Keratinocyte (primary cell): ENCODE measurements at regions not wholly inside any gene's neighbourhood (a gene's known extent, or its start where the extent isn't known, plus 50 kb on each side); places are given as distances from the start of the nearest gene placed in this dataset.

Experiments used
- DNase-seq: peaks from one replicate; pipeline ENCODE4 v3.0.0-alpha.2; 2011; ENCODE audit warnings: low read depth, missing footprints, low spot score
- FAIRE-seq: peaks from 2 replicates; lab custom pipeline; 2011; peaks lifted over from hg19 to GRCh38; lab: Jason Lieb, UNC
- H2AFZ ChIP-seq: 2 replicates; pipeline ENCODE4 v1.6.0; 2012; ENCODE audit warnings: low read length, control low read depth, inconsistent platforms; ENCODE audit not compliant: control insufficient read depth
- H3K27ac ChIP-seq: 2 replicates; pipeline ENCODE4 v1.5.1; 2011; ENCODE audit warnings: low read length; ENCODE audit not compliant: control insufficient read depth, insufficient read depth
- H3K27me3 ChIP-seq: 3 replicates; pipeline ENCODE4 v1.6.0; 2011; ENCODE audit warnings: low read length; ENCODE audit not compliant: control insufficient read depth, insufficient read depth; ENCODE audit errors: extremely low read depth
- H3K36me3 ChIP-seq, 2 experiments: 2 replicates in 1 of 2; 3 replicates in 1 of 2; pipeline ENCODE4 v1.5.1; 2011; ENCODE audit warnings: low read length in 2 of 2, mild to moderate bottlenecking in 1 of 2; ENCODE audit not compliant: control insufficient read depth in 2 of 2, insufficient read depth in 2 of 2; ENCODE audit errors: extremely low read depth in 1 of 2
- H3K4me1 ChIP-seq: 3 replicates; pipeline ENCODE4 v1.5.1; 2011; ENCODE audit warnings: low read length; ENCODE audit not compliant: control insufficient read depth, insufficient read depth; ENCODE audit errors: extremely low read depth
- H3K4me2 ChIP-seq: 3 replicates; pipeline ENCODE4 v1.6.0; 2011; ENCODE audit warnings: low read depth, low read length; ENCODE audit not compliant: control insufficient read depth, insufficient read depth; ENCODE audit errors: extremely low read depth
- H3K4me3 ChIP-seq, 3 experiments: fragments of 200-600 bp in 1 of 3; sonication (generic) in 1 of 3; 2 replicates in 2 of 3; 3 replicates in 1 of 3; pipeline ENCODE4 v1.5.1; 2011 to 2016; ENCODE audit warnings: low read length in 3 of 3, mild to moderate bottlenecking in 3 of 3, control low read depth in 2 of 3, inconsistent platforms in 1 of 3, low read depth in 1 of 3, mixed read lengths in 1 of 3, mixed run types in 1 of 3, moderate library complexity in 1 of 3; ENCODE audit not compliant: control insufficient read depth in 2 of 3, insufficient read depth in 2 of 3; ENCODE audit errors: extremely low read depth in 1 of 3
- H3K79me2 ChIP-seq: 2 replicates; pipeline ENCODE4 v1.6.0; 2012; ENCODE audit warnings: low read length; ENCODE audit not compliant: control insufficient read depth, insufficient read depth
- H3K9ac ChIP-seq: 3 replicates; pipeline ENCODE4 v1.6.0; 2011; ENCODE audit warnings: low read length; ENCODE audit not compliant: control insufficient read depth, insufficient read depth; ENCODE audit errors: extremely low read depth
- H3K9me1 ChIP-seq: 3 replicates; pipeline ENCODE4 v1.6.0; 2011; ENCODE audit warnings: low read length; ENCODE audit not compliant: control insufficient read depth, insufficient read depth; ENCODE audit errors: extremely low read depth
- H3K9me3 ChIP-seq: 2 replicates; pipeline ENCODE4 v1.5.1; 2012; ENCODE audit warnings: low read depth, low read length; ENCODE audit not compliant: control insufficient read depth
- H4K20me1 ChIP-seq: 3 replicates; pipeline ENCODE4 v1.6.0; 2011; ENCODE audit warnings: low read length; ENCODE audit not compliant: control insufficient read depth, insufficient read depth; ENCODE audit errors: extremely low read depth
- EZH2 ChIP-seq: IDR thresholded peaks from one replicate; pipeline ENCODE4 v1.6.1; 2012; ENCODE audit warnings: inconsistent platforms, mild to moderate bottlenecking, low read length, moderate library complexity
- dilution Hi-C: fragments of 300-500 bp; cut with MboI; formaldehyde crosslinking; loops from one replicate; pipeline ENCODE4 v1.7.0; 2020; ENCODE audit warnings: low sequenced_read_pairs; ENCODE audit not compliant: extremely low pct_ligation_motif_present
- TF ChIP-seq, protein P1 (sequence below), 3 experiments: IDR thresholded peaks in 1 of 3; conservative IDR thresholded peaks in 1 of 3; optimal IDR thresholded peaks in 1 of 3; 2 replicates in 2 of 3; 3 replicates in 1 of 3; pipeline versions ENCODE3 to v1.5.1; 2011; ENCODE audit warnings: low read length in 3 of 3, mild to moderate bottlenecking in 3 of 3, moderate library complexity in 2 of 3, control low read depth in 1 of 3, inconsistent platforms in 1 of 3; ENCODE audit not compliant: insufficient read depth in 2 of 3; ENCODE audit errors: extremely low read depth in 1 of 3

DNA sequence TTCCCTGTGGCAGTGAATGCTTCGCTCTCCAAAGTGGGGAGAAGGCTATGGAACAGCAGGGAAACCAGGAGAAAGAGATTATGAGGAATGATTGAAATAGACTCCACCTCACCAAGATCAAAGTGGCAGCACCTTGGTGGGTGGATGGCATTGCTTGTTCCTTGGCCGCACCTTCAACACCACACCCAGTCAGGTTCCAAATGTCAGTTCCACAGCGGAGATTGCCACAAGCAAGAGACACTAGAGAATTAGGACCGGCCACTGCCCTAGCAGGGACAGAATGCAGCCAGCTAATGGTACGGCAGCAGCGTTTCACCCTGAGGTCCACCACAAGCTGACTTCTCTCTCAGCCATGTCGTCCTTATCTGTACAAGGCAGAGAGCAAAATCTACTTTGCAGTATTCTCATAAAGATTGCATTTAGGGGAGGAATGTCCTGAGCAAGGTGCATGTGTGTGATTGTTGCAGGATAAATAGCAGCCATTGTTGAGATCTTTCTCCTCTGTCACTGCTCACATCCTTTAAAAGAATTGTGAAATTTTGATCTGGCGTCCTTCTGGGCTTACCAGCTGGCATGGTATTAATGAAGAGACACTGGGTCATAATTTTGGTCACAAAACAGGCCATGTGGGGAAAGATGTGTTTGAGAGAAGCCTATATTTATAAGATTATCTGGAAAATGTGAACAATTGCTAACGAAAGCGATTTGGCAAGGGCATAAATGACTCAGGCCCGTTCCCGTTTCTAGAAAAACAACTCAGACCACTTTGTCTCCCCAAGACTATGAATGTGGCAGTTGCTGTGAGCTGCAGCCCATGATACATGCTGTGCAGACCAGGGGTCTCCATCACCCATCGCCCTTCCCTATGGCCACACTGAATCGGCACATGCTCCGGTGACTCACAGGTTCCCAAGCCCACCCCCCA lies 228.6 kb upstream of the ID2 start:
- Histone ChIP-seq H3K4me1 (no peaks in the 10 kb centered on the region), H3K4me3 (no peak overlapping the region), H3K79me2 (no peaks in the 10 kb centered on the region), H3K9ac (no peak overlapping the region), H3K4me2 (no peak overlapping the region), H3K9me3 (no peaks in the 10 kb centered on the region), H2AFZ (no peak overlapping the region), H4K20me1 (no peaks in the 10 kb centered on the region), H3K36me3 (no peaks in the 10 kb centered on the region), H3K27ac (no peak overlapping the region), H3K9me1 (no peaks in the 10 kb centered on the region), H3K27me3 (peaks cover 17% of the 10 kb centered on the region)
- FAIRE-seq (no peak), DNase-seq (no peak)
- dilution Hi-C loops, result no loop called here
- TF ChIP-seq EZH2, result no peak
- TF ChIP-seq, protein P1, sequence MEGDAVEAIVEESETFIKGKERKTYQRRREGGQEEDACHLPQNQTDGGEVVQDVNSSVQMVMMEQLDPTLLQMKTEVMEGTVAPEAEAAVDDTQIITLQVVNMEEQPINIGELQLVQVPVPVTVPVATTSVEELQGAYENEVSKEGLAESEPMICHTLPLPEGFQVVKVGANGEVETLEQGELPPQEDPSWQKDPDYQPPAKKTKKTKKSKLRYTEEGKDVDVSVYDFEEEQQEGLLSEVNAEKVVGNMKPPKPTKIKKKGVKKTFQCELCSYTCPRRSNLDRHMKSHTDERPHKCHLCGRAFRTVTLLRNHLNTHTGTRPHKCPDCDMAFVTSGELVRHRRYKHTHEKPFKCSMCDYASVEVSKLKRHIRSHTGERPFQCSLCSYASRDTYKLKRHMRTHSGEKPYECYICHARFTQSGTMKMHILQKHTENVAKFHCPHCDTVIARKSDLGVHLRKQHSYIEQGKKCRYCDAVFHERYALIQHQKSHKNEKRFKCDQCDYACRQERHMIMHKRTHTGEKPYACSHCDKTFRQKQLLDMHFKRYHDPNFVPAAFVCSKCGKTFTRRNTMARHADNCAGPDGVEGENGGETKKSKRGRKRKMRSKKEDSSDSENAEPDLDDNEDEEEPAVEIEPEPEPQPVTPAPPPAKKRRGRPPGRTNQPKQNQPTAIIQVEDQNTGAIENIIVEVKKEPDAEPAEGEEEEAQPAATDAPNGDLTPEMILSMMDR (optimal IDR thresholded peaks at IDR 0.05 in 1 of 3, IDR thresholded peaks at IDR 0.05 in 1 of 3, conservative IDR thresholded peaks at IDR 0.05 in 1 of 3; ENCODE audit: extremely low read depth in 1 of 3, insufficient read depth in 2 of 3, low read length in 3 of 3), result no peak

DNA sequence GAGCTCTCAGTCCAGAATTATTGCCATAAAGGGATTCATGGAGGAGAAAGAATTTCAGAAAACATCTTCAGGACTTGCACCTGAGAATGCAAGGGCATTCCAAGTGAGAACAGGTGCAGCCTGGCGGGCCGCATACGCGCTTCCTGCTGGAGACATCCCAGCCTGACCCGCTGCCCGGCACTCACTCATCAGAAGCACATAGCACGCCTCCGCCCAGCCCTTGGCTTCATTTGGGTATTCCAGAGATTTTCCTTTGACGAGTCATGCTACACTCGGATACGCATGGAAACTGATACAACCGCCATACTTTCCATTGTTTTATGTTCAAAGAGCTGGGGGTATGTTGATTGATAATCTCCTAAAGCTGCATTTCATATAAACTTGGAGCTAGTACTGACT lies 228.0 kb upstream of the ID2 start:
- no peaks in the 10 kb centered on the region for H3K79me2 ChIP-seq
- no peaks in the 10 kb centered on the region for H3K9me1 ChIP-seq
- dilution Hi-C loops, result no loop called here
- H4K20me1 ChIP-seq, result no peaks in the 10 kb centered on the region
- no peak overlapping the region for H3K4me3 ChIP-seq
- no peaks in the 10 kb centered on the region for H3K36me3 ChIP-seq
- H3K4me1 ChIP-seq, result no peaks in the 10 kb centered on the region
- no peak overlapping the region for H3K27ac ChIP-seq
- H3K9ac ChIP-seq, result no peak overlapping the region
- peaks cover 24% of the 10 kb centered on the region for H3K27me3 ChIP-seq
- H3K4me2 ChIP-seq, result no peak overlapping the region
- H3K9me3 ChIP-seq, result no peaks in the 10 kb centered on the region
- TF ChIP-seq, protein P1 (optimal IDR thresholded peaks at IDR 0.05 in 1 of 3, IDR thresholded peaks at IDR 0.05 in 1 of 3, conservative IDR thresholded peaks at IDR 0.05 in 1 of 3; ENCODE audit: extremely low read depth in 1 of 3, insufficient read depth in 2 of 3, low read length in 3 of 3), result no peak
- no peak for DNase-seq
- no peak for FAIRE-seq
- H2AFZ ChIP-seq, result no peak overlapping the region
